Hematopoietic multipotent progenitor cell treated with erythropoietin and hydrocortisone succinate and interleukin-3 and kit ligand, for 4 days (in vitro differentiated cells): ENCODE measurements at regions not wholly inside any gene's neighbourhood (a gene's known extent, or its start where the extent isn't known, plus 50 kb on each side); places are given as distances from the start of the nearest gene placed in this dataset.

Source experiments
- DNase-seq: peaks from one replicate; pipeline ENCODE4 v3.0.0-alpha.2; 2015

GRCh38 chr9:113646946-113647914 is 183.7 kb downstream of the RGS3 start:
- no peak for DNase-seq

GRCh38 chr9:113648048-113648447 is 184.5 kb downstream of the RGS3 start:
- DNase-seq = no peak

- DNase-seq = no peak
These were observed 185.1 kb downstream of the RGS3 start for GRCh38 chr9:113648586-113648985.

- DNase-seq = no peak
These were observed 185.5 kb downstream of the RGS3 start for GRCh38 chr9:113649054-113649453.

GRCh38 chr9:113649855-113650206 is 186.3 kb downstream of the RGS3 start:
- no peak for DNase-seq

GRCh38 chr9:113650207-113651131 is 186.9 kb downstream of the RGS3 start:
- no peak for DNase-seq

GRCh38 chr9:113651896-113652295 is 188.4 kb downstream of the RGS3 start:
- DNase-seq = no peak

GRCh38 chr9:113652355-113653152 is 189.0 kb downstream of the RGS3 start:
- no peak for DNase-seq

GRCh38 chr9:113653746-113654604 is 190.4 kb downstream of the RGS3 start:
- no peak for DNase-seq

GRCh38 chr9:113654605-113655428 is 191.3 kb downstream of the RGS3 start:
- DNase-seq = no peak

- no peak for DNase-seq
These were observed 193.5 kb downstream of the RGS3 start for GRCh38 chr9:113656771-113657670.

GRCh38 chr9:113657765-113658544 is 194.4 kb downstream of the RGS3 start:
- peak; percentile 89 for DNase-seq

GRCh38 chr9:113658545-113658895 is 195.0 kb downstream of the RGS3 start:
- DNase-seq = no peak

- no peak for DNase-seq
These were observed 195.5 kb downstream of the RGS3 start for GRCh38 chr9:113659039-113659438.

GRCh38 chr9:113659740-113660139 is 196.2 kb downstream of the RGS3 start:
- no peak for DNase-seq

GRCh38 chr9:113660196-113660595 is 196.7 kb downstream of the RGS3 start:
- no peak for DNase-seq

- DNase-seq = no peak
These were observed 197.5 kb downstream of the RGS3 start for GRCh38 chr9:113661074-113661473.

- no peak for DNase-seq
These were observed 200.8 kb downstream of the RGS3 start for GRCh38 chr9:113664181-113664875.
